Type B pancreatic cell (in vitro differentiated cells): ENCODE measurements at regions not wholly inside any gene's neighbourhood (a gene's known extent, or its start where the extent isn't known, plus 50 kb on each side); places are given as distances from the start of the nearest gene placed in this dataset.
A peak's percentile ranks its signal among the peaks of the same experiment; 100 is the strongest.

Experiments
- DNase-seq: peaks from one replicate; pipeline ENCODE4 v3.0.0; 2021; ENCODE audit warnings: mixed read lengths; ENCODE audit not compliant: unreplicated experiment; ENCODE audit errors: extremely low spot score
- H3K27ac Mint-ChIP-seq: 2 replicates; pipeline ENCODE4 v1.8.0; 2021; ENCODE audit warnings: mild to moderate bottlenecking, mixed read lengths
- H3K27me3 Mint-ChIP-seq: 2 replicates; pipeline ENCODE4 v1.8.0; 2021; ENCODE audit warnings: mixed read lengths
- H3K36me3 Mint-ChIP-seq: 2 replicates; pipeline ENCODE4 v1.8.0; 2021; ENCODE audit warnings: mixed read lengths
- H3K4me1 Mint-ChIP-seq: one replicate; pipeline ENCODE4 v1.8.0; 2021; ENCODE audit warnings: mixed read lengths; ENCODE audit not compliant: unreplicated experiment
- H3K4me3 Mint-ChIP-seq: 2 replicates; pipeline ENCODE4 v1.8.0; 2021; ENCODE audit warnings: mild to moderate bottlenecking, mixed read lengths
- H3K9me3 Mint-ChIP-seq: 2 replicates; pipeline ENCODE4 v1.8.0; 2021; ENCODE audit warnings: mixed read lengths
- TF ChIP-seq, protein P1 (sequence below): fragments of 200-600 bp; sonication (generic); conservative IDR thresholded peaks from 2 replicates; pipeline ENCODE4 v1.5.0; 2021; ENCODE audit warnings: antibody characterized with exemption, mild to moderate bottlenecking

GRCh38 chr6:106875782-106876321, 98.7 kb downstream of the CD24 start:
- H3K36me3 Mint-ChIP-seq = peaks cover 10% of the 10 kb centered on the region
- H3K27me3 Mint-ChIP-seq = no peaks in the 10 kb centered on the region
- TF ChIP-seq, protein P1, sequence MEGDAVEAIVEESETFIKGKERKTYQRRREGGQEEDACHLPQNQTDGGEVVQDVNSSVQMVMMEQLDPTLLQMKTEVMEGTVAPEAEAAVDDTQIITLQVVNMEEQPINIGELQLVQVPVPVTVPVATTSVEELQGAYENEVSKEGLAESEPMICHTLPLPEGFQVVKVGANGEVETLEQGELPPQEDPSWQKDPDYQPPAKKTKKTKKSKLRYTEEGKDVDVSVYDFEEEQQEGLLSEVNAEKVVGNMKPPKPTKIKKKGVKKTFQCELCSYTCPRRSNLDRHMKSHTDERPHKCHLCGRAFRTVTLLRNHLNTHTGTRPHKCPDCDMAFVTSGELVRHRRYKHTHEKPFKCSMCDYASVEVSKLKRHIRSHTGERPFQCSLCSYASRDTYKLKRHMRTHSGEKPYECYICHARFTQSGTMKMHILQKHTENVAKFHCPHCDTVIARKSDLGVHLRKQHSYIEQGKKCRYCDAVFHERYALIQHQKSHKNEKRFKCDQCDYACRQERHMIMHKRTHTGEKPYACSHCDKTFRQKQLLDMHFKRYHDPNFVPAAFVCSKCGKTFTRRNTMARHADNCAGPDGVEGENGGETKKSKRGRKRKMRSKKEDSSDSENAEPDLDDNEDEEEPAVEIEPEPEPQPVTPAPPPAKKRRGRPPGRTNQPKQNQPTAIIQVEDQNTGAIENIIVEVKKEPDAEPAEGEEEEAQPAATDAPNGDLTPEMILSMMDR = no peak
- peaks cover 11% of the 10 kb centered on the region for H3K9me3 Mint-ChIP-seq
- H3K27ac Mint-ChIP-seq = no peak overlapping the region
- H3K4me1 Mint-ChIP-seq = peaks cover 27% of the 10 kb centered on the region
- DNase-seq = no peak
- no peak overlapping the region for H3K4me3 Mint-ChIP-seq

DNA sequence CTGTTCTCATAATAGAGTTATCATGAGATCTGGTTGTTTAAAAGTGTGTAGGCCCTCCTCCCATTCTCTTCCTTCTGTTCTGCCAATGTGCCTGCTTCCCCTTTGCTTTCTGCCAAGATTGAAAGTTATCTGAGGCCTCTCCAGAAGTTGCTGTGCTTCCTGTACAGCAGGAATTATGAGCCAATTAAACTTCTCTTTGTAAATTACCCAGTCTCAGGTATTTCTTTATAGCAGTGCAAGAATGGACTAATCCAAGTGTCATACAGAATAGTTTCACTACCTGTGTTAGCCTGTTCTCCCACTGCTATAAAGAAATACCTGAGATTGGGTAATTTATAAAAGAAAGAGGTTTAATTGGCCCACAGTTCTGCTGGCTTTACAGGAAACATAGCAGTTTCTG, 100.0 kb downstream of the CD24 start:
- H3K4me3 Mint-ChIP-seq = no peak overlapping the region
- H3K9me3 Mint-ChIP-seq = peaks cover 18% of the 10 kb centered on the region
- H3K4me1 Mint-ChIP-seq = peaks cover 33% of the 10 kb centered on the region
- peaks cover 14% of the 10 kb centered on the region for H3K36me3 Mint-ChIP-seq
- TF ChIP-seq, protein P1 = no peak
- H3K27me3 Mint-ChIP-seq = no peaks in the 10 kb centered on the region
- no peak overlapping the region for H3K27ac Mint-ChIP-seq
- DNase-seq = no peak

DNA sequence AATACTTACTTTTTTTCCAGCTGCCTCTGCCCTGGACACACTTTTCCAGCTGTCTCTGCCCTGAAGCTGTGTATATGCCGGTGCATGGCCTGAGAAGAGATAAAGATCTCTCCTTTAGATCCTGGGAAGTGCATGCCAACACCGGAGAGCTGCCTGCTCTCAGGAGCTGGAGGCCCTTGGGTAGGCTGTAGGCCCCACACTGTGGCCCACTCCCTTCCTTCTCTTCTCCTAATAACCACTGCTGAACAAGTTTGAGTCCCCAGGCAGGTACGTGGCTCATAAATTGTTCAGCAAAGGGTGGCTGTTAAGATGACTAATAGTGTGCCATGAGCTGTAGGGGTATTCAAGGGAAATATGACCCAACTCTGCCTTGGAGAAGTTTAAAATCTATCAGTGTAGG, 102.5 kb downstream of the CD24 start:
- peak overlapping the region; percentile 53 for H3K27ac Mint-ChIP-seq
- no peak for DNase-seq
- TF ChIP-seq, protein P1 = no peak
- peak overlapping the region; percentile 83 for H3K4me3 Mint-ChIP-seq
- peaks cover 30% of the 10 kb centered on the region for H3K4me1 Mint-ChIP-seq
- H3K36me3 Mint-ChIP-seq = peaks cover 21% of the 10 kb centered on the region
- peaks cover 20% of the 10 kb centered on the region for H3K9me3 Mint-ChIP-seq
- H3K27me3 Mint-ChIP-seq = no peaks in the 10 kb centered on the region

GRCh38 chr6:106870824-106871717, 103.5 kb downstream of the CD24 start:
- peak overlapping the region; percentile 9 for H3K27ac Mint-ChIP-seq
- peaks cover 22% of the 10 kb centered on the region for H3K36me3 Mint-ChIP-seq
- H3K27me3 Mint-ChIP-seq = no peaks in the 10 kb centered on the region
- TF ChIP-seq, protein P1 = no peak
- DNase-seq = no peak
- peaks cover 30% of the 10 kb centered on the region for H3K4me1 Mint-ChIP-seq
- peak overlapping the region; percentile 53 for H3K4me3 Mint-ChIP-seq
- peaks cover 18% of the 10 kb centered on the region for H3K9me3 Mint-ChIP-seq

DNA sequence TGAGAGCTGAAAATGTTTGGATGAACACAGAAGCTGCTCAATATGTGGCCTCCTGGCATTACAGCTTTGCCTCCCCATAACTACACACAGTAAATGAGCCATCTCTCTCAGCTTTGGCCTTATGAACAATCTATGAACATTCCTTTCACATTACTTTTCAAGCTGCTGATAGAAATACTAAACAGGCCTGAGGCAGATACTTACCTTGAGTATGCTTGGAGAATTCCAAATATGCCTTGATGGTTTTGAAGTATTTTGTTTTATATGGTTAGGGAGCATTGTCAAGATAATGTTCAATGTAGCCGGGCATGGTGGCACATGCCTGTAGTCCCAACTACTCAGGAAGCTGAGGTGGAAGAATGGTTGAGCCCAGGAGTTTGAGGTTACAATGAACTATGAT, 104.5 kb downstream of the CD24 start:
- Mint-ChIP-seq H3K9me3 (peaks cover 21% of the 10 kb centered on the region), H3K36me3 (peaks cover 24% of the 10 kb centered on the region), H3K4me3 (peak overlapping the region; percentile 67), H3K4me1 (peaks cover 30% of the 10 kb centered on the region), H3K27ac (peak overlapping the region; percentile 76), H3K27me3 (no peaks in the 10 kb centered on the region)
- TF ChIP-seq, protein P1 = no peak
- DNase-seq = no peak
